HG02884 (cell line): ENCODE measurements at regions not wholly inside any gene's neighbourhood (a gene's known extent, or its start where the extent isn't known, plus 50 kb on each side); places are given as distances from the start of the nearest gene placed in this dataset.
"Not testable (repeated sequence)": the region's sequence is repeated elsewhere in the genome, so short reads cannot be mapped to it uniquely, and the experiment has no call there.

Source experiments
- ATAC-seq: cut with Tn5 transposase; IDR thresholded peaks from one replicate; pipeline ENCODE4 v1.9.1; 2021; ENCODE audit warnings: mild to moderate bottlenecking, moderate library complexity; ENCODE audit not compliant: unreplicated experiment

DNA sequence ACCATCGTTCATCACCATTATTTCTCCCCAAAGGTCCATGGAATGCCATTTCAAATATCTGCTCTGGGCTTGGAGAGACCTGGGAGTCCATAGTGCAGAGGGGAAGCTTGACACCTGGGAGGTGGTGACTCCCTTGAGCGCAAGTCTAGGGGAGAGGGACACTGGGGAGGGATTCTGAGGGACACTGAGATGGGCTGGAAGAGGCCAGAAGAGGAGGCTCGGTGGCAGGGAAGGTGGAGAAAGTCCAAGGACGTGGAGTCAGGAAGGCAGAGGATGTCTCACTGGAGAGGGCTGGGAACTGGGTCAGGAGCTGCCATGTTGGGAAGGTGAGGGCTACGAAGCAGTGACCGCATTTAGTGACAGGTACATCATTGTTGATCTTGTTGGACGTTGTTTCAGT, 160.3 kb upstream of the MVB12B start:
- no peak for ATAC-seq

DNA sequence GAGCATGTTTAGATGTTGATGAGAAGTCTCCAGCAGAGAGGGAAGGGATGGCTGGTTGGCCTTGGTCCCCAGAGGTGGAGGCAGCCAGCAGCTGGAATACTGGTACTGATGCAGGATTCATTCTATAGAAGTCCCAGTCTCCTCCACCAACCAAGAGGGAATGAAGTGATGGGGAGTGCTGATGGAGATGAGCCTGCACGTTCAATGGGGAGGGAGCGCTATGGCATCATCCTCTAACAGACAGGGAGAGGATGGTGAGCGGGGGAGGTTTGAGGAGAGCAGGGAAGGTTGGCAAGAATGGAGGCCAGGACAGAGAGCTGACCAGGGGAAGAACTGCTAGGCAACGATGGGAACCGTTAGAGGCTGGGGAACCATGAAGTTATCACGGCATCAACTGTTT, 159.8 kb upstream of the MVB12B start:
- ATAC-seq, result no peak

DNA sequence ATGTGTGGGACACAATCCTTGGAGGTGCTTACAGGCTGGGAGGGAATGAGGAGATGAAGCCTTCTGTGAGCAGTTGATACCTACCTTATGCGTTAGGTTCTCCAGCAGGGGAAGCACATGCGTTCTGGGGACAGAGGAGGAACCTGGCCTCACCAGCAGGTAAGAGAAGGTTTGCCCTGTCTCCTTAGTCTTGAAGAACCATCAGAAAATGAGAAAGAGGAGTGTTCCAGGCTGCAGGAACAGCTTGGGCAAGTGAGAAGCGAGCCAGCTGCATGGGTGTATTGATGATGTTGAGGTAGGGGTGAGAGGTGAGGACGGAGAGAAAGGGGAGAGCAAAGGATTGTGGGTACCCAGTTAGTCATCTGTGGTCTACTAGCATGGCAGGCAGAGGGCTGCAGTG, 156.9 kb upstream of the MVB12B start:
- ATAC-seq, result no peak

DNA sequence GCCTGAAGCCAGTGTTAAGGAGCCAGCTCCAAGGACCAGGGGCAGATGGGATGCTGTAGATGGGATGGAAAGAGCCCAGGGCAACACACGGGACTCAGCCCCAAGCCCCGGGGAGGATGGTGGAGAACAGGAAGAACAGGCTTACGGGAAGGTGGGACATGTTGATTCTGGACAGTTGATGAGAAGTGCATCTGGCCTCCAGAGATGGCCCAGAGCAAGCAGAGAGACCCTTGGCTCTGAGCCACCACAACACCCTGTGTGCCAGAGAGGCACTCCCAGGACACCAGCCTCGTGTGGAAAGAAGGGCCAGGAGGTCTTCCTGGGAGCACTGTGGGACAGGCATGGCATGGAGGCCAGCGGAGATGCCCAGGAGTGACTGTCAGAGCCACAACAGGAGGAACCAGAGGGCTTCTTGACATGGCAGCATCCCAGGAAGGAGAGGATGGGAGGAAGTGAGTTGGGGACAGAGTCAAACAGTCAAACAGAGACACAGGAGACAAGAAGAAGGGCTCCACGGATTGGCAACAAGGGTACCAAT, 156.3 kb upstream of the MVB12B start:
- no peak for ATAC-seq

DNA sequence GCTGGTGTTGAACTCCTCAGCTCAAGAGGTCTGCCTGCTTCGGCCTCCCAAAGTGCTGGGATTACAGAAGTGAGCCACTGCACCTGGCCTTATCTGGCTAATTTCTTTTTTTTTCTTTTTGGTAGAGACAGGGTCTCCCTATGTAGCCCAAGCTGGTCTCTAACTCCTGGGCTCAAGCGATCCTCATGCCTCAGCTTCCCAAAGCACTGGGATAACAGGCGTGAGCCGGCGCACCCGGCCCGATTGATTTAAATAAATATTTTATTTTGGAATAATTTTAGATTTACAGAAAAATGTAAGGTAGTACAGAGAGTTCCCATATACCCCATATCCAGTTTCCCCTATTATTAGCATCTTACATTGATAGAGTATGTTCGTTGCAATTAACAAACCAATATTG, 155.0 kb upstream of the MVB12B start:
- no peak for ATAC-seq

DNA sequence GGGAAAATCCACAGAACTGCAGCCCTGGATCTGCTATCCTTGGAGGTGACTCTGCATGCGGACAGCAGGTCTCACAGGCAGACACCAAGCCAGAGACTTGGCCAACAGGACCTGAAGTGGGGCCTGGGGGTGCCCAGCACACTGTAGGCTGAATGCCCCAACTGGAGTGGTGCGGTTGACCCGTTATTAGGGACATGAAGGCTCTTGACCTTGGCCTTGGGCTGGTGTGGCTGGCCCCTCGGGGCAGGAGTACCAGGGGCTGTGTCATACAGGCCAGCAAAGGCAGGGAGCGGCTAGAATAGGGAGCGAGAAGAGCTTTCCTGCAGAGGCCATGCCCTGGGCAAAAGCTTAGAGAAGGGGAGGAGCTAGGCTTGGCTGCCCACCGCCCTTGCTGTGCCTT, 153.2 kb upstream of the MVB12B start:
- no peak for ATAC-seq

DNA sequence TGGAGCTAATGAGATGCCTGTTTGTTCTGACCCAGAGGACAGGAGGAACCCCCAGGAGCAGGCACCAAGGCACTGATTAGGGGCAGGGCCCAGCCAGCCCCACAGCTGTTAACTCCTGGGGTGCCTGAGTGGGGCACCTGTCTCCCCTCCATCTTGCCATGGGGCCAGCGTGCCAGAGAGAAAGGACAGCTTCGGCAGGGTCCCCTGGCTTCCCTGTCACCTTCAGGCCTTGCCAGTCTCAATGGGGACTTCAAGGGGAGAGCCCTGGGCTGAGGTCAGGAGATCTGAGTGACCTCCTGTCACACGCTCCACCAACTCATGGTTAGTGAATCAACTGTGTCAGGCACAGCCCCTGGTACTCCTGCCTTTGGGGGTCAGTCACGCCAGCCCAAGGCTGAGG, 152.7 kb upstream of the MVB12B start:
- ATAC-seq, result no peak

DNA sequence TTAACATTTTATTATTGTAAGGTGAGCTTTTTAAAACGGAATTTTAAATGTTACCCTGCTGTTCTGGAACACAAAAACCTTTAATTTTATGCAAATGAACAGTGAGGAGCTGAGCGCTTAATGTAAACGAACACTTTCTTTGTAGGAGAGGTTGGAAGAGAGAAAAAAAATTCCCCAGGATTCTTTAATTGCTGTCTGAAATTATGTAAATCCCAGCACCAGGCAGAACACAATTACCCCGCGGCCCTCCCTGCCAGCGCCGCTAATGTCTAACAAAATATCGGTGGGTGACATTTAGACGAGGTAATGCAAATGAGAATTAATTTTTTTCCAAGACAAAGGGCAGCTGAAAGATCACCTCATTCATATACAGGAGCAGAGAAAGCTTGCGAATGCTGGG, 143.4 kb upstream of the MVB12B start:
- no peak for ATAC-seq

DNA sequence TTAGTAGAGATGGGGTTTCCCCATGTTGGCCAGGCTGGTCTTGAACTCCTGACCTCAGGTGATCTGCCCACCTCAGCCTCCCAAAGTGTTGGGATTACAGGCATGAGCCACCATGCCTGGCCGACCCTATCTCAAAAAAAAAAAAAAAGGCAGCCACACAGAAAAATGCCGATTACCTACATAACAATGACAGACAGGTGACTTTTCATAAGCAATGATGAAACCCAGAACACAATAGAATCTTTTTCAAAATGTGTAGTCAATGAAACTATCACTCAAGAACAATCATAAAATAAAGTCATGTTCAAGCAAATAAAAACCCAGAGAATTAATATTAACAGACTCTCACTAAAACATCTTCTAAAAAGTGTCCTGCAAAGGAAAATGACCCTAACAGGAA, 135.6 kb upstream of the MVB12B start:
- not testable (repeated sequence) for ATAC-seq

DNA sequence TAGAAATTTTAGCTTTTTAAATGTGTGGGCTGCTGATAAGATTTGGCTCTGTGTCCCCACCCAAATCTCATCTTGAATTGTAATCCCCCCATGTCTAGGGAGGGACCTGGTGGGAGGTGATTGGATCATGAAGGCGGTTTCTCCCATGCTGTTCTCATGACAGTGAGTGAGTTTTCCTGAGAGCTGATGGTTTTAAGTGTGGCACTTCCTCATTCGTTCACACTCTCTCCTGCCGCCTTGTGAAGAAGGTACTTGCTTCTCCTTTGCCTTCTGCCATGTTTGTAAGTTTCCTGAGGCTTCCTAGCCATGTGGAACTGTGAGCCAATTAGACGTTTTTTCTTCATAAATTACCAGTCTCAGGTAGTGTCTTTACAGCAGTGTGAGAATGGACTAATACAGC, 127.8 kb upstream of the MVB12B start:
- no peak for ATAC-seq

DNA sequence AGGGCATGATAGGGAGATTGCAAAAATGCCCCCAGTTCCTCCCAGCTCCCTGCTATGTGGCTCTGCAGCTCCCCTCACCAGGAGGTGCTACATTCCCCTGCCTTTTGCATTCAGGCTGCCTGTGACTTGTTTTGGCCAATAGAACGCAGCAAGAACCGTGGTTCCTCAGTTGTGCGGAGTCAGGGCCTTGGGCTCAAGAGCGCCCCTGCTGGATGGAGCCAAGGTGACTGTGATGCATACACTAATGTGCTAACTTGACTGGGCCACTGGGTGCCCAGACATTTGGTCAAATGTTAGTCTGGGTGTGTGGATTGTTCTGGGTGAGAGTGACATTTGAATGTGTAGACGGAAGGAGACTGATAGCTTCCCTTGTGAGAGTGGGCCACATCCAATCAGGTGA, 123.3 kb upstream of the MVB12B start:
- ATAC-seq, result no peak

DNA sequence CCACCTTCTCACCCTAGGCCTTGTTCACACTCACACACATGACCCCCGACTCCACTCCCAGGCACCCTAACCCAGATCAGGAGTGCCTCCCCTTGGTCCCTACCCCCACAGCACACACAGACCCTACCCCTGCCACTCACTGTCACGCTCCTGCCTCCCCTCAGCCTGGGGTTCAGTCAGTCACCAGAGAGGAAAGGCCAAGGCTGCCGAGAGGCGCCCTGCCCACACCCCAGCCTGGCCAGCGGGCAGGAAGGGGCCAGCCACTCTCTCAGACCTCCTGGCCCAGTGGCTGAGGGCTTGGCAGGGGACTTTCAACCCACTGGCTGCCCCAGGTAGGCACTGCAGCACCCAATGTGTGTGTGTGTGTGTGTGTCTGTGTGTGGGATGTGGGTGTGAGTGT, 122.4 kb upstream of the MVB12B start:
- ATAC-seq, result no peak

DNA sequence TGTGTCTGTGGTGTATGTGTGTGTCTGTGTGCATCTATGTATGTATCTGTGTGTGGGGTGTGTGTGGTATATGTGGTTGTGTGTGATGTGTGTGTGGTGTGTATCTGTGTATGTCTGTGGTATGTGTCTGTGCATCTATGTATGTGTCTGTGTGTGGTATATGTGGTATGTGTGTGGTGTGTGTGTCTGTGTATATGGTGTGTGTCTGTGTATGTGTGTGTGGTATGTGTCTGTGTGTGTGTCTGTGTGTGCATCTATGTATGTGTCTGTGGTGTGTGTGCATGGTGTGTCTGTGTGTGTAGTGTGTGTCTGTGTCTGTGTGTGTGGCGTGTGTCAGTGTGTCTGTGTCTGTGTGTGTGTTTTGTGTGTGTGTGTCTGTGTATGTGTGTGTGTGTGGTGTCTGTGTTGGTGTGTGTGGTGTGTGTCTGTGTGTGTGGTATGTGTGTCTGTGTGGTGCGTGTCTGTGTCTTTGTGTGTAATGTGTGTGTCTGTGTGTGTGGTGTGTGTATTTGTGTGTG, 121.9 kb upstream of the MVB12B start:
- no peak for ATAC-seq

DNA sequence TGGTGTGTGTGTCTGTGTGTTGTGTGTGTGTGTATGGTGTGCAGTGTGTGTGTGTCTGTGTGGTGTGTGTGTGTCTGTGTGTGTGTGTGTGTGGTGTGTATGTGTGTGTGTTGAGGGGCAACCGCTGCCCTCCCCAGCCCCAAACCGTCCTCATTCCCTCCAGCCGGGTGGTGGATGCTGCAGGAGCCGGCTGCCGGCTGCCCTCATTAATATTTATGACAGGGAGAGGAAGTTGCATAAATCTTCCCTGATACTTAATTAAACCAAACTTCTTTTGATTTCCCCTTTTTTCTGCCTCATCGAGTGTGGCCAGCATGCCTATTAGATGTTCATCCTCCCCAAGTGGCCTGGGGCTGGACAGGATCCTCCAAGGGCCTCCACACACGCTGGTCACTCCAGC, 121.4 kb upstream of the MVB12B start:
- no peak for ATAC-seq

DNA sequence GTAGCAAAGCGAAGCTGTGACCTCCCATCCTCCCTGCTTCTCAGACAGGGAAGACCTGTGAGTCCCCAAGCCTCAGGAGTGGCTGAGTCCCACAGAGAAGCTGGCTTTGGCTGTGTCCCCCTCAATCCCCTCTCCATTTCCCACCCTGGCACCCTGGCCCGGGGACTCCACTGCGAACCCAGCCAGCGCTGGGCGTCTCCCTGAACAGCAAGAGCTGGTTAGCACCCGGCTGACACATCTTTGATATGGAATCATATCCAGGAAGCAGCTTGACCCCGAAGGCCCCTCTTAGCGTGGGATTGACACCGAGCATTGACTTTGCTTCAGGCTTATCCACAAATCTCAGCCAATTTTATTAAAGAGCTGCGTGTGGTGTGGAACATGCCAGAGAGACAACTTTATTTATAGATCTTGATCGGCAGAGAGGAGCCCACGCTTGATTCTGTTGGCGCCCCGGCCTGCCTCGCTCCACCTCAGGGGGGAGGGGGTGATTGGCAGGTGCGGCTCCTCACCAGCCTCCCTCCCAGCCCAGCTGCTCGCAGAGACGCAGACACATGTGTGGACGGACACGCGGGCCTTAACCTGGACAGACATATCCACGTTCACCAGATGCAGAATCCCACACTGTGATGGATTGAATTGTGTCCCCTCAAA, 120.7 kb upstream of the MVB12B start:
- no peak for ATAC-seq

DNA sequence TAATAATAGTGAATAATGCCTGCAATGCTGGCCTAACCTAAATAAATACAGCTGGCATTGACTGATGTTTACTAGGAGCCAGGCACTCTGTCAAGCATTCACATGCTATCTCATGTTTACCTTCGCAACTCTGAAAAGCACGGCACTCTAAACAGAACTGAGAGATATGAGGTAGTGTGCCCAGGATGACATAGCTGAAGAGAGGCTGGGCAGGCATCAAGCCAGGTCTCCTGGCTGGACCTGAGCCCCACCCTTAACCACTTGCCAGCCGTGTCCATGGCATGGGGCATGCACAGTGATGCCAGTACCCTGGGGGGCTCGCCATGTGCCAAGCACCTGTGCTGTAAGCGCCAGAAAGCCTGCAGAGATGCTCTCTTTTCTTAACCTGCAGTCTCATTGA, 119.4 kb upstream of the MVB12B start:
- no peak for ATAC-seq

DNA sequence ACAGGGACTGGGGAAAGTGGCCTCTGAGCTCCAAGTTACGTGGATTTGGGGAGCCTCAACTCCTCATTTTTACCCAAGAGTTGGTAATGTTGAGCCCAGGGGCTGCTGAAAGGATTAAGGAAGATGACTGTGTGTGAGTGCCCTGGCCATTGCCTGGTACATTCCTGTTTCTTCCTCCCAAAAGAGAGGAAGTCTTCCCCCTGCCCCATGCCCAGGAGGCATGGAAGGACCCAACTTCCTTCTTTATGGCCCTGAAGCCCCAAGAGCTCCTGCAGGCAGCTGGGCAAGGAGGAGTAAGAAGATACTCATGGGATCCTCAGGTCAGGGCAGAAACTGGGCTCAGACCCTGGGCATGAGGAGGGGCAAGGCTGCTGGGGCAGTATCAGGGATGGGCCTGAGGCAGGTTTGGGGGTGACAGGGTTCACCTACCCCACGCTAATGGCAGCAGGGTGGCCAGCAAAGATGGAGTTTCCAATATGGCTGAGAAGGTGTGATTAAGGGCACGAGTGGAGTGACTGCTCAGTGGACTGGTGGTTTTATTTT, 118.3 kb upstream of the MVB12B start:
- no peak for ATAC-seq

DNA sequence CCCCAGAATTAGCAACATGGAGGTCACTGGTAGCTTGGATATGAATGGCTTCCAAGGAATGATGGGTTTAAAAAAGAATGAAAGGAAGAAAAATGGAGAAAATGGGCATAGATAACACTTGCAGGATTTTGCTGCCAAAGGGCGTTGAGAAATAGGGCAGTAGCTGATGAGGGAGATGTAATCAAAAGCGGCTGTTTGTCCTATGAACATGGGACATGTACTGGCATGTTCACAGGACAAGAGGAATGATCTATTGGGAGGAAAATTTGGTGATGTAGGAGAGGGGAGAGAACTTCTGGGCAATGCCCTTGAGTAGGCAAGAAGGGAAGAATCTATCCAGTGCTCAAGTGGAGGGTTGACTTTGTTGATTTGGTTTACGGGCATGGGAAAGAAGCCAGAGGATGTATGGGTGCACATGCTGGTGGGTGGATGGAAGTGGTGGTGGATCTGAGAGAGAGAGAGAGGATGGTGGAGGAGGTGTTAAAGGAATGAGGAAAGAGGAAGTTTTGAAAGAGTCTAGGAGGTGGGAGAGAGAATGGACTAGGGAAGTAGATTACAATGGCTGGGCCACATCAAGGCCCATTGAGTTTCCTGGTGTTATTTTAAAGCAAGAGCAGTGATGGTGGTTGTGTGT, 115.1 kb upstream of the MVB12B start:
- no peak for ATAC-seq

DNA sequence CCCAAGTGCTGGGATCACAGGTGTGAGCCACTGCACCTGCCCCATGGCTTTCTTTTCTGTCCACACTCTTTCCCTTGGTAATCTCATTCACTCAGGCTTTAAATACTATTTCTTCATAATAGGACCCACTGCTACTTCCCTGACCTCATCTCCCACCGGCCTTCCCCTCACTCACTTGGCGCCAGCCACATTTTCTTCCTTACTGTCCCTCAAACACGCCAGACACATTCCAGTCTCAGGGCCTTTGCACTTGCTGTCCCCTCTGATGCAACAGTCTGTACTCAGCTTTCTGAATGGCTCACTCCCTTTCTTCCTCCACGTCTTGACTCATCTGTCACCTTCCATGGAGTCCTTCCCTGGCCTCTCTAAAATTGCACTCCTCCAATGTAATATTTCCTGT, 111.1 kb upstream of the MVB12B start:
- no peak for ATAC-seq

DNA sequence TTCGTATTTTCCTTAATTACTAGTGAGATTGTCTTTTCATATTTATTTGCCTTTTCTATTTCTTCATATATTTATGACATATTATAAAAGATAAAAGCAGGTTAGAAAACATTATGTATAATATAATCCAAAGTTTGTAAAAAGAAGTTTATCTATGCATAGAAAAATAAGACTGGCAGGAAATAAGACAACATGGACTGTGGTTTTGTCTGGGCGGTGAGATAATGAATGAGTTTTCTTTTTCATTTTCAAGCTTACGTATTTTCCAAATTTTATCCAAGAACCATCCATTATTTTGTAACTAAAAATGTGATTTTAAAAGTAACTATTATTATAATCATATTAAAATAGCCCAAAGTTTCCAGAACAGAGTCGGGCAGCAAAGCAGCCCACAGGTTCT, 109.8 kb upstream of the MVB12B start:
- ATAC-seq, result no peak

DNA sequence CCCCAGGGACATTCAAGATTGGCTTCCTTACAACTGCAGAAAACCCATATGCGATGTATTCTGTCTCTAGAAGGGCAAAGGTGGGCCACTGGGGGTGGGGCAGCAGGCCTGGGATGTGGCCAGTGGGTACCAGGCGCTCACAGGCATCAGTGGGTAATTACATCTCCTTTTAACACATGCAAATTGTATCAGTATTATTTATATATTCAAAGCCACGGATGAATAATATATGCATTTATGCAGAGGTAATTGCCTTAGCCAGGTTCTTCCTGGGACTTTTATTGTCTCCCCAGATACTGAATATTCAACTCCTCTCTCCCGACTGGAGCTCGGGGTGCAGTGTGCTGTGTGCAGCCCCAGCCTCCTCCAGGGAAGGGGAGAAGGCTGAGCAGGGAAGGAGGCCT, 109.4 kb upstream of the MVB12B start:
- no peak for ATAC-seq

DNA sequence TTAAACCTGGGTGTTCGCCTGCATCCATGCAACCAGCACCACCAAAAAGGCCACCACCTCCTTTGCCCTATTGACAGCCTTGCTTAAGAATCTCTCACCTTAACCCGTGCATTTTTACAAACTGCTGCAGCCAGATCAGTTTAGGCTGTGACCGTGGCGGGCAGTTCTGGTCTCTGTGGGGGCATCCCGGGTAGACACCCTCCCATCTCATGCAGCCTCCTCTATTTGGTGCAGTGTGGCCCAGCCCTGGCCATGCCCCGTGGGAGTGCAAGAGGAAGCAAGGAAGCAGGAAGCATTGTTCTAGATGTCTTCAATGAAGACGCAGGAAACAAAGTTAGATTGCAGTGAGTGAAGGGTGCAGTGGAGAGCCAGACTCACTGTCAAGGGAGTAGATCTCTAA, 108.8 kb upstream of the MVB12B start:
- no peak for ATAC-seq
